ENCODE measurements at regions not wholly inside any gene's neighbourhood (a gene's known extent, or its start where the extent isn't known, plus 50 kb on each side); places are given as distances from the start of the nearest gene placed in this dataset.

DNA sequence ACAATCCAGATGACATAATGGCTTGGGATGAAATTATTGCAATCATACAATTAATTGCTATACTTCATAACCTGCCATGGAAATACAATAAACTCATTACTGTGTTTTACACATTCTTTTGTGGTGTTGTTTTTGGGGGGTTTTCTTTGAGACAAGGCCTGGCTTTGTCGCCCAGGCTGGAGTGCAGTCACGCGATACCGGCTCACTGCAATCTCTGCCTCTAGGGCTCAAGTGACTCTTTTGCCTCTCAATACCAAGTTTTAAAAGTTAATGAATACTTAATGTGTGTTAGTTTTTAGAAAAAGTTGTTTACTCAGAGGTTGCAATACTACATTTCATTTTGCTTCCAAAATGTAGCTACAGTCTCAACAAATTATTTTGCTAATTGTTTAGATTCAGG lies 598.4 kb downstream of the CHSY3 start:
- no peaks in the 10 kb centered on the region for H4K20me1 ChIP-seq (ENCODE audit: control insufficient read depth, insufficient read depth, insufficient read length)
- H3K9me3 ChIP-seq (ENCODE audit: control insufficient read depth, low read depth, low read length): no peaks in the 10 kb centered on the region
- no peak overlapping the region for H2BK15ac ChIP-seq (ENCODE audit: low read depth, low read length)
- no CpG with 5 or more reads among the region's 4 CpGs for WGBS (ENCODE audit: extremely low coverage, insufficient read length, low lambda C conversion rate)
- H4K5ac ChIP-seq (ENCODE audit: insufficient read length, low read depth, low read length): no peak overlapping the region
- H3K23ac ChIP-seq (ENCODE audit: insufficient read length, low read depth, low read length): no peak overlapping the region
- no peaks in the 10 kb centered on the region for H3K27me3 ChIP-seq (ENCODE audit: insufficient read depth, low read length)
- no peaks in the 10 kb centered on the region for H3K23me2 ChIP-seq (ENCODE audit: insufficient read length, low read depth, low read length, poor library complexity, severe bottlenecking)
- no peaks in the 10 kb centered on the region; a peak in 2 of 5 replicates for H3K9me3 Mint-ChIP-seq
- no peak overlapping the region for H2BK120ac ChIP-seq (ENCODE audit: low read depth, low read length, poor library complexity, severe bottlenecking)
- no peak overlapping the region for H2BK20ac ChIP-seq (ENCODE audit: low read depth, low read length, poor library complexity, severe bottlenecking)
- no peak overlapping the region for H3K14ac ChIP-seq (ENCODE audit: insufficient read depth, low read length)
- no peak overlapping the region for H3T11ph ChIP-seq (ENCODE audit: low read length)
- H3K4me1 ChIP-seq (ENCODE audit: insufficient read depth, low read length): no peaks in the 10 kb centered on the region
- H3K56ac ChIP-seq (ENCODE audit: insufficient read length, low read depth, low read length): no peak overlapping the region
- no peaks in the 10 kb centered on the region for H3K79me2 ChIP-seq (ENCODE audit: insufficient read depth, low read length)
- no peak overlapping the region for H3K4me2 ChIP-seq (ENCODE audit: insufficient read depth, insufficient read length, low read length)
- H2AFZ ChIP-seq (ENCODE audit: low read length): no peak overlapping the region
- H3K4me1 Mint-ChIP-seq: peaks cover 9 to 14% of the 10 kb centered on the region in 2 experiments
- H3K4me3 Mint-ChIP-seq: no peak overlapping the region
- no peak overlapping the region for H4K91ac ChIP-seq (ENCODE audit: insufficient read length, low read depth, low read length)
- H3K27ac ChIP-seq (ENCODE audit: insufficient read length, low read depth, low read length): no peak overlapping the region
- no peak overlapping the region for H2BK5ac ChIP-seq (ENCODE audit: insufficient read length, low read length)
- no peaks in the 10 kb centered on the region for H3K27me3 Mint-ChIP-seq (ENCODE audit: low read depth)
- H3K9ac ChIP-seq (ENCODE audit: extremely low read depth, insufficient read length, low read length): no peak overlapping the region
- no peak overlapping the region for H4K8ac ChIP-seq (replicated peaks; ENCODE audit: insufficient read length, low read depth, low read length)
- H2AK5ac ChIP-seq (ENCODE audit: insufficient read length, low read length): no peak overlapping the region
- H3K36me3 Mint-ChIP-seq (ENCODE audit: insufficient read depth in 1 of 3, low read depth in 3 of 3): no peaks in the 10 kb centered on the region; a peak in 2 of 7 replicates
- TF ChIP-seq, protein P1, sequence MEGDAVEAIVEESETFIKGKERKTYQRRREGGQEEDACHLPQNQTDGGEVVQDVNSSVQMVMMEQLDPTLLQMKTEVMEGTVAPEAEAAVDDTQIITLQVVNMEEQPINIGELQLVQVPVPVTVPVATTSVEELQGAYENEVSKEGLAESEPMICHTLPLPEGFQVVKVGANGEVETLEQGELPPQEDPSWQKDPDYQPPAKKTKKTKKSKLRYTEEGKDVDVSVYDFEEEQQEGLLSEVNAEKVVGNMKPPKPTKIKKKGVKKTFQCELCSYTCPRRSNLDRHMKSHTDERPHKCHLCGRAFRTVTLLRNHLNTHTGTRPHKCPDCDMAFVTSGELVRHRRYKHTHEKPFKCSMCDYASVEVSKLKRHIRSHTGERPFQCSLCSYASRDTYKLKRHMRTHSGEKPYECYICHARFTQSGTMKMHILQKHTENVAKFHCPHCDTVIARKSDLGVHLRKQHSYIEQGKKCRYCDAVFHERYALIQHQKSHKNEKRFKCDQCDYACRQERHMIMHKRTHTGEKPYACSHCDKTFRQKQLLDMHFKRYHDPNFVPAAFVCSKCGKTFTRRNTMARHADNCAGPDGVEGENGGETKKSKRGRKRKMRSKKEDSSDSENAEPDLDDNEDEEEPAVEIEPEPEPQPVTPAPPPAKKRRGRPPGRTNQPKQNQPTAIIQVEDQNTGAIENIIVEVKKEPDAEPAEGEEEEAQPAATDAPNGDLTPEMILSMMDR (conservative IDR thresholded peaks at IDR 0.05): no peak
- no peak for DNase-seq
- no peak overlapping the region for H2BK12ac ChIP-seq (ENCODE audit: insufficient read length, low read depth, low read length)
- no peak overlapping the region for H3K18ac ChIP-seq (ENCODE audit: insufficient read length, low read depth, low read length)
- H3K79me1 ChIP-seq (ENCODE audit: insufficient read depth, low read depth, low read length, poor library complexity, severe bottlenecking): no peaks in the 10 kb centered on the region
- no peak overlapping the region for H3K27ac Mint-ChIP-seq
- no peak overlapping the region for H3K4ac ChIP-seq (ENCODE audit: low read depth, low read length)
